ENCODE measurements at regions not wholly inside any gene's neighbourhood (a gene's known extent, or its start where the extent isn't known, plus 50 kb on each side); places are given as distances from the start of the nearest gene placed in this dataset.

- TF ChIP-seq EZH2 (IDR thresholded peaks at IDR 0.05; ENCODE audit: insufficient read depth, low read length) (no peak), CTCF (IDR thresholded peaks at IDR 0.05; ENCODE audit: insufficient read depth, low read depth, low read length) (no peak)
These were observed 437.0 kb downstream of the KLF12 start for GRCh38 chr13:73697166-73697565.
